ENCODE measurements at regions not wholly inside any gene's neighbourhood (a gene's known extent, or its start where the extent isn't known, plus 50 kb on each side); places are given as distances from the start of the nearest gene placed in this dataset.
"Not testable (repeated sequence)": the region's sequence is repeated elsewhere in the genome, so short reads cannot be mapped to it uniquely, and the experiment has no call there.

- DNase-seq (ENCODE audit: low spot score) = peak; percentile 12
These were observed 247.3 kb downstream of the FOXD2 start for GRCh38 chr1:47684964-47685762.

GRCh38 chr1:47685763-47686066, 247.9 kb downstream of the FOXD2 start:
- DNase-seq (ENCODE audit: low spot score) = no peak

- no peak for DNase-seq (ENCODE audit: low spot score)
These were observed 249.1 kb downstream of the FOXD2 start for GRCh38 chr1:47686731-47687630.

GRCh38 chr1:47687631-47688460, 250.0 kb downstream of the FOXD2 start:
- DNase-seq (ENCODE audit: low spot score) = no peak

- DNase-seq (ENCODE audit: low spot score) = no peak
These were observed 250.8 kb downstream of the FOXD2 start for GRCh38 chr1:47688461-47689296.

GRCh38 chr1:47689894-47690293, 252.1 kb downstream of the FOXD2 start:
- DNase-seq (ENCODE audit: low spot score) = no peak

GRCh38 chr1:47690341-47691250, 252.8 kb downstream of the FOXD2 start:
- no peak for DNase-seq (ENCODE audit: low spot score)

- DNase-seq (ENCODE audit: low spot score) = not testable (repeated sequence)
These were observed 253.4 kb downstream of the FOXD2 start for GRCh38 chr1:47691293-47691692.

- DNase-seq (ENCODE audit: low spot score) = no peak
These were observed 254.4 kb downstream of the FOXD2 start for GRCh38 chr1:47692196-47692595.

- no peak for DNase-seq (ENCODE audit: low spot score)
These were observed 255.3 kb downstream of the FOXD2 start for GRCh38 chr1:47693115-47693514.

- no peak for DNase-seq (ENCODE audit: low spot score)
These were observed 256.4 kb downstream of the FOXD2 start for GRCh38 chr1:47694011-47694890.

GRCh38 chr1:47696404-47696736, 258.5 kb downstream of the FOXD2 start:
- DNase-seq (ENCODE audit: low spot score) = no peak

- DNase-seq (ENCODE audit: low spot score) = peak; percentile 14
These were observed 259.0 kb downstream of the FOXD2 start for GRCh38 chr1:47696737-47697441.

- DNase-seq (ENCODE audit: low spot score) = no peak
These were observed 259.9 kb downstream of the FOXD2 start for GRCh38 chr1:47697616-47698335.

GRCh38 chr1:47699492-47700235, 261.8 kb downstream of the FOXD2 start:
- DNase-seq (ENCODE audit: low spot score) = no peak

GRCh38 chr1:47701283-47701682, 263.4 kb downstream of the FOXD2 start:
- no peak for DNase-seq (ENCODE audit: low spot score)

GRCh38 chr1:47701741-47702515, 264.1 kb downstream of the FOXD2 start:
- no peak for DNase-seq (ENCODE audit: low spot score)
